Naive thymus-derived CD4-positive, alpha-beta T cell (primary cell): ENCODE measurements at regions not wholly inside any gene's neighbourhood (a gene's known extent, or its start where the extent isn't known, plus 50 kb on each side); places are given as distances from the start of the nearest gene placed in this dataset.

Source experiments
- ATAC-seq: fragments of 150-1000 bp; cut with Tn5 transposase; 2 replicates; pipeline ENCODE4 v1.10.0; 2021; ENCODE audit warnings: mild to moderate bottlenecking, moderate library complexity
- CTCF ChIA-PET: fragments of 350-600 bp; sonication (Branson Sonifier 250); formaldehyde crosslinking; loops from one replicate; lab custom pipeline; 2021; ENCODE audit warnings: antibody characterized with exemption; lab: Charles Lee
- POLR2A ChIA-PET: fragments of 350-600 bp; sonication (Branson Sonifier 250); formaldehyde crosslinking; loops from one replicate; lab custom pipeline; 2021; ENCODE audit warnings: antibody characterized with exemption, inconsistent platforms; lab: Charles Lee
- DNase-seq, 9 donors: peaks; one replicate each; pipeline versions ENCODE4 v3.0.0 to v3.0.0-alpha.2; 2020 to 2022; ENCODE audit warnings: mixed read lengths in 1 of 9
- H3K27ac ChIP-seq: one replicate; pipeline ENCODE4 v1.7.0; 2013; ENCODE audit warnings: mild to moderate bottlenecking, low read depth, low read length, moderate library complexity
- H3K27me3 ChIP-seq, 2 donors: one replicate each; pipeline ENCODE4 v1.7.0; 2013; ENCODE audit warnings: low read length in 2 of 2, mild to moderate bottlenecking in 2 of 2, moderate library complexity in 2 of 2; ENCODE audit not compliant: control insufficient read depth in 2 of 2, insufficient read depth in 2 of 2
- H3K36me3 ChIP-seq, 3 experiments: 1 replicate in 2 of 3; 2 replicates in 1 of 3; pipeline ENCODE4 v1.7.0; 2013; ENCODE audit warnings: low read length in 3 of 3, mild to moderate bottlenecking in 3 of 3, moderate library complexity in 1 of 3; ENCODE audit not compliant: insufficient read depth in 3 of 3, control insufficient read depth in 2 of 3
- H3K4me1 ChIP-seq, 2 donors: one replicate each; pipeline ENCODE4 v1.7.0; 2013; ENCODE audit warnings: low read length in 2 of 2, mild to moderate bottlenecking in 2 of 2, moderate library complexity in 1 of 2; ENCODE audit not compliant: control insufficient read depth in 2 of 2, insufficient read depth in 2 of 2
- H3K4me3 ChIP-seq: 2 replicates; pipeline ENCODE4 v1.7.0; 2013; ENCODE audit warnings: mild to moderate bottlenecking, low read length
- H3K9me3 ChIP-seq, 3 experiments: 1 replicate in 2 of 3; 2 replicates in 1 of 3; pipeline ENCODE4 v1.7.0; 2013; ENCODE audit warnings: low read length in 3 of 3; ENCODE audit not compliant: control insufficient read depth in 2 of 3
- H3K27ac Mint-ChIP-seq, 9 donors: one replicate each; pipeline ENCODE4 v1.8.0; 2020 to 2022; ENCODE audit warnings: mixed read lengths in 9 of 9, mild to moderate bottlenecking in 8 of 9, moderate library complexity in 5 of 9, inconsistent platforms in 2 of 9
- H3K27me3 Mint-ChIP-seq, 5 donors: one replicate each; pipeline ENCODE4 v1.8.0; 2021 to 2022; ENCODE audit warnings: mixed read lengths in 5 of 5, mild to moderate bottlenecking in 1 of 5
- H3K36me3 Mint-ChIP-seq, 5 donors: one replicate each; pipeline ENCODE4 v1.8.0; 2020 to 2022; ENCODE audit warnings: mixed read lengths in 5 of 5, mild to moderate bottlenecking in 3 of 5, inconsistent platforms in 1 of 5
- H3K4me1 Mint-ChIP-seq, 7 donors: one replicate each; pipeline ENCODE4 v1.8.0; 2020 to 2022; ENCODE audit warnings: mixed read lengths in 7 of 7, mild to moderate bottlenecking in 3 of 7, inconsistent platforms in 1 of 7
- H3K4me3 Mint-ChIP-seq, 10 donors: one replicate each; pipeline ENCODE4 v1.8.0; 2020 to 2022; ENCODE audit warnings: mild to moderate bottlenecking in 10 of 10, mixed read lengths in 10 of 10, moderate library complexity in 6 of 10, inconsistent platforms in 2 of 10
- H3K9me3 Mint-ChIP-seq, 11 donors: one replicate each; pipeline ENCODE4 v1.8.0; 2020 to 2022; ENCODE audit warnings: mixed read lengths in 11 of 11, mild to moderate bottlenecking in 4 of 11, inconsistent platforms in 1 of 11, moderate library complexity in 1 of 11
- intact Hi-C, 2 donors: fragments of 100-400 bp; cut with micrococcal nuclease; formaldehyde crosslinking; loops; one replicate each; pipeline ENCODE4 v1.15.1; 2023

GRCh38 chr12:114794049-114794558 lies 110.1 kb upstream of the TBX3 start:
- H3K27ac Mint-ChIP-seq: no peak overlapping the region
- ATAC-seq (no peak), DNase-seq (no peak)
- H3K27ac ChIP-seq: no peak overlapping the region
- H3K4me3 ChIP-seq: no peak overlapping the region
- peaks cover 0 to 5% (median 0%) of the 10 kb centered on the region in 5 donors for H3K27me3 Mint-ChIP-seq
- ChIA-PET CTCF (no interaction called here), POLR2A (no interaction called here)
- no peaks in the 10 kb centered on the region for H3K36me3 Mint-ChIP-seq
- H3K27me3 ChIP-seq: no peaks in the 10 kb centered on the region
- H3K36me3 ChIP-seq: no peaks in the 10 kb centered on the region
- peaks cover 0 to 8% (median 2%) of the 10 kb centered on the region in 11 donors for H3K9me3 Mint-ChIP-seq
- H3K4me1 Mint-ChIP-seq: no peaks in the 10 kb centered on the region
- no peaks in the 10 kb centered on the region for H3K9me3 ChIP-seq
- H3K4me1 ChIP-seq: no peaks in the 10 kb centered on the region
- no peak overlapping the region for H3K4me3 Mint-ChIP-seq
- intact Hi-C loops: no loop called here

- no peaks in the 10 kb centered on the region for H3K9me3 ChIP-seq
- ATAC-seq (no peak), DNase-seq (no peak)
- H3K27me3 Mint-ChIP-seq: no peaks in the 10 kb centered on the region
- H3K36me3 ChIP-seq: no peaks in the 10 kb centered on the region
- POLR2A ChIA-PET: no interaction called here
- H3K4me1 ChIP-seq: no peaks in the 10 kb centered on the region
- peaks cover 0 to 8% (median 2%) of the 10 kb centered on the region in 11 donors for H3K9me3 Mint-ChIP-seq
- H3K27ac ChIP-seq: no peak overlapping the region
- intact Hi-C loops: no loop called here
- H3K4me1 Mint-ChIP-seq: no peaks in the 10 kb centered on the region
- CTCF ChIA-PET: no interaction called here
- H3K4me3 Mint-ChIP-seq: no peak overlapping the region
- H3K27ac Mint-ChIP-seq: no peak overlapping the region
- no peak overlapping the region for H3K4me3 ChIP-seq
- H3K36me3 Mint-ChIP-seq: no peaks in the 10 kb centered on the region
- H3K27me3 ChIP-seq: no peaks in the 10 kb centered on the region
Observed at GRCh38 chr12:114790276-114790675, 106.3 kb upstream of the TBX3 start.

GRCh38 chr12:114789821-114790220 lies 105.8 kb upstream of the TBX3 start:
- no peaks in the 10 kb centered on the region for H3K27me3 Mint-ChIP-seq

GRCh38 chr12:114789276-114789675 lies 105.3 kb upstream of the TBX3 start:
- POLR2A ChIA-PET: no interaction called here
- Histone ChIP-seq H3K9me3 (no peaks in the 10 kb centered on the region), H3K27ac (no peak overlapping the region), H3K4me3 (no peak overlapping the region), H3K4me1 (no peaks in the 10 kb centered on the region), H3K36me3 (no peaks in the 10 kb centered on the region), H3K27me3 (no peaks in the 10 kb centered on the region)
- Mint-ChIP-seq H3K9me3 (peaks cover 0 to 10% (median 4%) of the 10 kb centered on the region in 11 donors), H3K27ac (no peak overlapping the region), H3K27me3 (no peaks in the 10 kb centered on the region), H3K36me3 (no peaks in the 10 kb centered on the region), H3K4me1 (no peaks in the 10 kb centered on the region), H3K4me3 (no peak overlapping the region)
- intact Hi-C loops: no loop called here
- DNase-seq (no peak), ATAC-seq (no peak)
- CTCF ChIA-PET: no interaction called here

More at GRCh38 chr12:114789821-114790220, 105.8 kb upstream of the TBX3 start:
- H3K36me3 Mint-ChIP-seq: no peaks in the 10 kb centered on the region
- no peaks in the 10 kb centered on the region for H3K9me3 ChIP-seq
- ChIA-PET CTCF (no interaction called here), POLR2A (no interaction called here)
- peaks cover 0 to 9% (median 2%) of the 10 kb centered on the region in 11 donors for H3K9me3 Mint-ChIP-seq
- no peaks in the 10 kb centered on the region for H3K4me1 ChIP-seq
- no peaks in the 10 kb centered on the region for H3K36me3 ChIP-seq
- no peak for DNase-seq
- no peaks in the 10 kb centered on the region for H3K4me1 Mint-ChIP-seq
- no peak overlapping the region for H3K27ac ChIP-seq
- intact Hi-C loops: no loop called here
- ATAC-seq: no peak
- no peaks in the 10 kb centered on the region for H3K27me3 ChIP-seq
- no peak overlapping the region for H3K27ac Mint-ChIP-seq
- no peak overlapping the region for H3K4me3 Mint-ChIP-seq
- H3K4me3 ChIP-seq: no peak overlapping the region

- Histone ChIP-seq H3K4me1 (no peaks in the 10 kb centered on the region), H3K36me3 (no peaks in the 10 kb centered on the region), H3K27me3 (no peaks in the 10 kb centered on the region), H3K9me3 (no peaks in the 10 kb centered on the region), H3K27ac (no peak overlapping the region), H3K4me3 (no peak overlapping the region)
- Mint-ChIP-seq H3K4me1 (no peaks in the 10 kb centered on the region), H3K9me3 (peaks cover 0 to 6% (median 2%) of the 10 kb centered on the region in 11 donors), H3K27ac (no peak overlapping the region), H3K36me3 (no peaks in the 10 kb centered on the region), H3K4me3 (no peak overlapping the region), H3K27me3 (peaks cover 0 to 10% (median 0%) of the 10 kb centered on the region in 5 donors)
- intact Hi-C loops: no loop called here
- no peak for ATAC-seq
- CTCF ChIA-PET: no interaction called here
- no peak for DNase-seq
- POLR2A ChIA-PET: no interaction called here
Observed at GRCh38 chr12:114784526-114784925, 100.6 kb upstream of the TBX3 start.

- no peaks in the 10 kb centered on the region for H3K9me3 ChIP-seq
- H3K4me3 ChIP-seq: no peak overlapping the region
- DNase-seq (no peak), ATAC-seq (no peak)
- intact Hi-C loops: no loop called here
- Mint-ChIP-seq H3K4me3 (no peak overlapping the region), H3K4me1 (no peaks in the 10 kb centered on the region), H3K36me3 (no peaks in the 10 kb centered on the region), H3K27me3 (peaks cover 0 to 10% (median 0%) of the 10 kb centered on the region in 5 donors), H3K9me3 (peaks cover 0 to 6% (median 2%) of the 10 kb centered on the region in 11 donors), H3K27ac (no peak overlapping the region)
- H3K36me3 ChIP-seq: no peaks in the 10 kb centered on the region
- H3K27me3 ChIP-seq: no peaks in the 10 kb centered on the region
- H3K4me1 ChIP-seq: no peaks in the 10 kb centered on the region
- ChIA-PET POLR2A (no interaction called here), CTCF (interaction anchor here (0.6 kb wide), 1 partner anchor 124 kb away, joined by 3 read pairs; no protein-coding TSS in a partner anchor)
- no peak overlapping the region for H3K27ac ChIP-seq
Observed at GRCh38 chr12:114783089-114783618, 99.2 kb upstream of the TBX3 start.

GRCh38 chr12:114780746-114781399 lies 96.9 kb upstream of the TBX3 start:
- Mint-ChIP-seq H3K36me3 (peaks cover 0 to 4% (median 0%) of the 10 kb centered on the region in 5 donors), H3K27ac (no peak overlapping the region), H3K27me3 (peaks cover 0 to 16% (median 0%) of the 10 kb centered on the region in 5 donors), H3K4me3 (no peak overlapping the region), H3K9me3 (peaks cover 0 to 9% (median 3%) of the 10 kb centered on the region in 11 donors), H3K4me1 (no peaks in the 10 kb centered on the region)
- ChIA-PET POLR2A (no interaction called here), CTCF (no interaction called here)
- H3K27me3 ChIP-seq: no peaks in the 10 kb centered on the region
- no peaks in the 10 kb centered on the region for H3K4me1 ChIP-seq
- ATAC-seq (no peak), DNase-seq (no peak)
- H3K27ac ChIP-seq: no peak overlapping the region
- intact Hi-C loops: no loop called here
- no peaks in the 10 kb centered on the region for H3K9me3 ChIP-seq
- H3K36me3 ChIP-seq: no peaks in the 10 kb centered on the region
- no peak overlapping the region for H3K4me3 ChIP-seq
